ENCODE measurements at regions not wholly inside any gene's neighbourhood (a gene's known extent, or its start where the extent isn't known, plus 50 kb on each side); places are given as distances from the start of the nearest gene placed in this dataset.

DNA sequence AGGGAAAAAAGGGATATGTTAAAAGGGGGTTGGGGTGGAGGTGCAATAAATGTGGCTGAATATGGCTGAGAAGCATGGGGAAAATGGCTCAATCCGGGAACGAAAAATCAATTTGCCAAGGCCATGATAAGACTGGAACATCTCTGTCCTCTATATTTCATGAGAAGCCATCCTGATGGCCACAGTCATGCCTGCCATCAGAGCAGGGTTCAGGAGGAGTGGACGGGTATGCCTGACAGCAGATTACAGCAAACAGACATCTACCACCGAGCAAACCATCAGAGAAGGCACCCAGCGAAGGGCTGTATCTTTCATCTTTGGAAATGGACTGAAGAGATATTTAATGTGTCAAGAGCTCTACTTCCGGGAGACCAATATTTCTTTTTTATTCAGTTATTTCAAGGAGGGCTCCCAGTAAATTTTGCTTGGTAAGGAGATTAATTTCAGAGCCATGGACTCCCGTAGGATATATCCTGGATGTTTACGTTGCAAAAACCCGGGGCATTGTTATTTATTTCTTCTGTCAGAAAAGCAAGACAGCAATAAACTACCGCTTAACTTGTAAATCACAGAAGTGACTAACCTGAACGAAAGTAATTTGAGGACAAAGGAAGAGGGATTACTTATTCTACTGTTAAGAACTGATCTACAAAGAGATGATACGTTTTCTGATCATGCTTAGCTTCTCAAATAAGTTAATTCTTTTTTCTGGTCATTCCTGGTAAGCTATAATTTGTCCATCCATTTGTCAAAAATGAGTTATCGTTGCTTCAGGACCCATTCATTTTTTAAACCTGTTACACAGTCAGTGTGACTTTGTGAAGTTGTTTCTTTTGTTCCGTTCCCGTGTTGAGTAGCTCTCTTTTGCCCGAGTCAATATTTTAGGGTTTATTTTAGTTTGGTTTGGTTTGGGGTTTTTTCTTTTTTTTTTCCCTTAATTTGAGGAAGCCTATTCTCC, 80.6 kb upstream of the CHD2 start:
- TF ChIP-seq, protein P1, sequence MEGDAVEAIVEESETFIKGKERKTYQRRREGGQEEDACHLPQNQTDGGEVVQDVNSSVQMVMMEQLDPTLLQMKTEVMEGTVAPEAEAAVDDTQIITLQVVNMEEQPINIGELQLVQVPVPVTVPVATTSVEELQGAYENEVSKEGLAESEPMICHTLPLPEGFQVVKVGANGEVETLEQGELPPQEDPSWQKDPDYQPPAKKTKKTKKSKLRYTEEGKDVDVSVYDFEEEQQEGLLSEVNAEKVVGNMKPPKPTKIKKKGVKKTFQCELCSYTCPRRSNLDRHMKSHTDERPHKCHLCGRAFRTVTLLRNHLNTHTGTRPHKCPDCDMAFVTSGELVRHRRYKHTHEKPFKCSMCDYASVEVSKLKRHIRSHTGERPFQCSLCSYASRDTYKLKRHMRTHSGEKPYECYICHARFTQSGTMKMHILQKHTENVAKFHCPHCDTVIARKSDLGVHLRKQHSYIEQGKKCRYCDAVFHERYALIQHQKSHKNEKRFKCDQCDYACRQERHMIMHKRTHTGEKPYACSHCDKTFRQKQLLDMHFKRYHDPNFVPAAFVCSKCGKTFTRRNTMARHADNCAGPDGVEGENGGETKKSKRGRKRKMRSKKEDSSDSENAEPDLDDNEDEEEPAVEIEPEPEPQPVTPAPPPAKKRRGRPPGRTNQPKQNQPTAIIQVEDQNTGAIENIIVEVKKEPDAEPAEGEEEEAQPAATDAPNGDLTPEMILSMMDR (IDR thresholded peaks at IDR 0.05; ENCODE audit: extremely low read depth in 1 of 2, insufficient read depth in 1 of 2, low read depth in 1 of 2, low read length in 2 of 2), result no peak
- TF ChIP-seq POLR2A (IDR thresholded peaks at IDR 0.05; ENCODE audit: low read depth, low read length), result no peak
- TF ChIP-seq POLR2AphosphoS5 (IDR thresholded peaks at IDR 0.05; ENCODE audit: insufficient read depth, low read depth, low read length), result no peak
- TF ChIP-seq, protein P2, sequence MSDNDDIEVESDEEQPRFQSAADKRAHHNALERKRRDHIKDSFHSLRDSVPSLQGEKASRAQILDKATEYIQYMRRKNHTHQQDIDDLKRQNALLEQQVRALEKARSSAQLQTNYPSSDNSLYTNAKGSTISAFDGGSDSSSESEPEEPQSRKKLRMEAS (IDR thresholded peaks at IDR 0.05; ENCODE audit: insufficient read depth, insufficient read length), result no peak
- no peak for TF ChIP-seq EZH2 (IDR thresholded peaks at IDR 0.05; ENCODE audit: borderline replicate concordance, low read depth, low read length, severe bottlenecking)
- TF ChIP-seq FOS (IDR thresholded peaks at IDR 0.05; ENCODE audit: borderline replicate concordance, insufficient read depth, low read length), result no peak
- TF ChIP-seq JUN (IDR thresholded peaks at IDR 0.05; ENCODE audit: borderline replicate concordance, insufficient read depth, insufficient read length, low read depth), result no peak
- TF ChIP-seq MYC (IDR thresholded peaks at IDR 0.05; ENCODE audit: low read depth, low read length), result no peak
- no peak for TF ChIP-seq GATA2 (IDR thresholded peaks at IDR 0.05; ENCODE audit: insufficient read depth, insufficient read length, low read depth, low read length)
